ENCODE measurements at regions not wholly inside any gene's neighbourhood (a gene's known extent, or its start where the extent isn't known, plus 50 kb on each side); places are given as distances from the start of the nearest gene placed in this dataset.

GRCh38 chr6:22779062-22779461, 209.7 kb downstream of the HDGFL1 start:
- Histone ChIP-seq H3K27ac (ENCODE audit: insufficient read depth, low read depth, low read length) (no peak overlapping the region), H3K36me3 (ENCODE audit: control insufficient read depth in 2 of 2, extremely low read depth in 1 of 2, insufficient read depth in 2 of 2, low read length in 2 of 2) (no peaks in the 10 kb centered on the region), H3K79me2 (ENCODE audit: control insufficient read depth, insufficient read depth, low read length) (no peaks in the 10 kb centered on the region), H3K4me2 (ENCODE audit: insufficient read depth, low read length) (no peak overlapping the region), H2AFZ (ENCODE audit: low read depth, low read length) (no peak overlapping the region), H3K4me1 (ENCODE audit: control insufficient read depth, extremely low read depth, insufficient read depth, low read length) (no peaks in the 10 kb centered on the region), H3K9me1 (replicated peaks; ENCODE audit: control insufficient read depth, extremely low read depth, insufficient read depth, low read length) (no peaks in the 10 kb centered on the region), H3K9ac (replicated peaks; ENCODE audit: extremely low read depth, insufficient read depth, low read length) (no peak overlapping the region), H3K27me3 (ENCODE audit: control insufficient read depth in 2 of 2, insufficient read depth in 2 of 2, low read length in 2 of 2) (no peaks in the 10 kb centered on the region), H3K4me3 (replicated peaks in 1 of 3; ENCODE audit: insufficient read depth in 1 of 3, low read depth in 1 of 3, low read length in 3 of 3) (no peak overlapping the region), H3K9me3 (replicated peaks; ENCODE audit: control insufficient read depth, insufficient read depth, low read length) (peaks cover 3% of the 10 kb centered on the region), H4K20me1 (replicated peaks; ENCODE audit: control insufficient read depth, extremely low read depth, insufficient read depth, low read length) (no peaks in the 10 kb centered on the region)
- CTCF ChIA-PET = no interaction called here
- POLR2A ChIA-PET = no interaction called here
- intact Hi-C loops (cut with micrococcal nuclease) (no loop called here), dilution Hi-C loops (cut with MboI; ENCODE audit: extremely low pct_ligation_motif_present, low sequenced_read_pairs) (no loop called here)
- no peak for TF ChIP-seq EZH2 (IDR thresholded peaks at IDR 0.05; ENCODE audit: borderline replicate concordance, low read depth, low read length, severe bottlenecking)
- no peak for TF ChIP-seq CTCF (IDR thresholded peaks at IDR 0.05; ENCODE audit: extremely low read depth in 1 of 2, insufficient read depth in 1 of 2, low read depth in 1 of 2, low read length in 2 of 2)
- TF ChIP-seq POLR2AphosphoS5 (IDR thresholded peaks at IDR 0.05; ENCODE audit: insufficient read depth, low read depth, low read length) = no peak
- no peak for TF ChIP-seq FOS (IDR thresholded peaks at IDR 0.05; ENCODE audit: borderline replicate concordance, insufficient read depth, low read length)
- TF ChIP-seq, protein P1, sequence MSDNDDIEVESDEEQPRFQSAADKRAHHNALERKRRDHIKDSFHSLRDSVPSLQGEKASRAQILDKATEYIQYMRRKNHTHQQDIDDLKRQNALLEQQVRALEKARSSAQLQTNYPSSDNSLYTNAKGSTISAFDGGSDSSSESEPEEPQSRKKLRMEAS (IDR thresholded peaks at IDR 0.05; ENCODE audit: insufficient read depth, insufficient read length) = no peak
- TF ChIP-seq GATA2 (IDR thresholded peaks at IDR 0.05; ENCODE audit: insufficient read depth, insufficient read length, low read depth, low read length) = no peak
- no peak for TF ChIP-seq JUN (IDR thresholded peaks at IDR 0.05; ENCODE audit: borderline replicate concordance, insufficient read depth, insufficient read length, low read depth)
- no peak for TF ChIP-seq POLR2A (IDR thresholded peaks at IDR 0.05; ENCODE audit: low read depth, low read length)
- no peak for TF ChIP-seq MYC (IDR thresholded peaks at IDR 0.05; ENCODE audit: low read depth, low read length)
- no peak for DNase-seq (ENCODE audit: low read depth, low spot score)
- BruUV-seq (replicated peaks) = no TSS peak
- FAIRE-seq = no peak
